ENCODE measurements at regions not wholly inside any gene's neighbourhood (a gene's known extent, or its start where the extent isn't known, plus 50 kb on each side); places are given as distances from the start of the nearest gene placed in this dataset.

DNA sequence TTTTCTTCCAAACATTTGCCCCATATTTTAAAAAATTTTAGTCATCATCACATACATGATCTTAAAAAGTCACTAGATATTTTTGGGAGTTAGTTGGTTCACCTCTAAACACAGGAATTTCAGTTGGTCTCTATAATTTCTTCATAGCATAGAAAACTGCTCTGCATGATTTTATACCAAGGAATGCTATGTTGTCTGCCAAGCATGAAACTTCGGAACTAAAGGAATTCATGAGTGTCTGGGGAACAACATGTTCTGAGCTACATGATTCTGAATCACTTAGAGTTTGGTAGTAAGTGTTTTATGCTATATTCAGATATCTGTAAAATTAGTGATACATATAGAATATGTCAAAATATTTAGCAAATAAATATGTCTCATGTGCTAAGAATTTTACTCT, 957.8 kb downstream of the GATA3 start:
- H3K4me3 ChIP-seq: no peak overlapping the region
- DNase-seq (ENCODE audit: low read depth in 1 of 2, low spot score in 1 of 2) (no peak), FAIRE-seq (peak; percentile 74), ATAC-seq (no peak)
- H3K4me1 ChIP-seq: no peaks in the 10 kb centered on the region
- ChIA-PET POLR2A (no interaction called here), CTCF (no interaction called here)
- no peak overlapping the region for H3K4me2 ChIP-seq
- H3K27ac ChIP-seq: no peak overlapping the region
- no peaks in the 10 kb centered on the region for H3K9me3 ChIP-seq
- TF ChIP-seq, protein P1, sequence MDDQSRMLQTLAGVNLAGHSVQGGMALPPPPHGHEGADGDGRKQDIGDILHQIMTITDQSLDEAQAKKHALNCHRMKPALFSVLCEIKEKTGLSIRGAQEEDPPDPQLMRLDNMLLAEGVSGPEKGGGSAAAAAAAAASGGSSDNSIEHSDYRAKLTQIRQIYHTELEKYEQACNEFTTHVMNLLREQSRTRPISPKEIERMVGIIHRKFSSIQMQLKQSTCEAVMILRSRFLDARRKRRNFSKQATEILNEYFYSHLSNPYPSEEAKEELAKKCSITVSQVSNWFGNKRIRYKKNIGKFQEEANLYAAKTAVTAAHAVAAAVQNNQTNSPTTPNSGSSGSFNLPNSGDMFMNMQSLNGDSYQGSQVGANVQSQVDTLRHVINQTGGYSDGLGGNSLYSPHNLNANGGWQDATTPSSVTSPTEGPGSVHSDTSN (IDR thresholded peaks at IDR 0.05): no peak
- TF ChIP-seq TFCP2L1 (CRISPR knock-in tag; IDR thresholded peaks at IDR 0.05) (no peak), ZSCAN20 (CRISPR knock-in tag; IDR thresholded peaks at IDR 0.05) (no peak), EHF (CRISPR knock-in tag; IDR thresholded peaks at IDR 0.05) (no peak), HEYL (CRISPR knock-in tag; IDR thresholded peaks at IDR 0.05) (no peak), FOXS1 (CRISPR knock-in tag; IDR thresholded peaks at IDR 0.05) (no peak), REST (IDR thresholded peaks at IDR 0.05) (no peak), PHF8 (IDR thresholded peaks at IDR 0.05; ENCODE audit: borderline replicate concordance, low read depth) (no peak), KDM1A (IDR thresholded peaks at IDR 0.05; ENCODE audit: low read depth) (no peak), MAZ (IDR thresholded peaks at IDR 0.05; ENCODE audit: borderline replicate concordance, low read depth, low read length) (no peak)
- 15% methylated on average over 1 of the region's 1 CpG for WGBS (ENCODE audit: missing lambda C conversion rate)

- WGBS (ENCODE audit: missing lambda C conversion rate): 55% methylated on average over 2 of the region's 2 CpGs
- no peaks in the 10 kb centered on the region for H3K4me1 ChIP-seq
- no peak overlapping the region for H3K4me3 ChIP-seq
- DNase-seq (ENCODE audit: low read depth in 1 of 2, low spot score in 1 of 2): no peak
- TF ChIP-seq MAZ (IDR thresholded peaks at IDR 0.05; ENCODE audit: borderline replicate concordance, low read depth, low read length): no peak
- TF ChIP-seq HOXB13 (CRISPR knock-in tag; IDR thresholded peaks at IDR 0.05; ENCODE audit: low read depth): no peak
- TF ChIP-seq ELK1 (IDR thresholded peaks at IDR 0.05; ENCODE audit: low read depth, low read length): no peak
- TF ChIP-seq CBX2 (IDR thresholded peaks at IDR 0.05; ENCODE audit: borderline replicate concordance, low read depth): no peak
- TF ChIP-seq RARB (CRISPR knock-in tag; IDR thresholded peaks at IDR 0.05): no peak
- TF ChIP-seq BCL3 (IDR thresholded peaks at IDR 0.05): no peak
- TF ChIP-seq E2F6 (IDR thresholded peaks at IDR 0.05; ENCODE audit: borderline replicate concordance, low read depth): no peak
- TF ChIP-seq FOSB (CRISPR knock-in tag; IDR thresholded peaks at IDR 0.05): no peak
- no peak for TF ChIP-seq EHF (CRISPR knock-in tag; IDR thresholded peaks at IDR 0.05)
- TF ChIP-seq ZNF302 (CRISPR knock-in tag; IDR thresholded peaks at IDR 0.05): no peak
- TF ChIP-seq KDM5A (IDR thresholded peaks at IDR 0.05): no peak
- TF ChIP-seq GATA3 (IDR thresholded peaks at IDR 0.05; ENCODE audit: borderline replicate concordance): no peak
- TF ChIP-seq CHD4 (IDR thresholded peaks at IDR 0.05; ENCODE audit: borderline replicate concordance): no peak
- TF ChIP-seq ESRRA (IDR thresholded peaks at IDR 0.05; ENCODE audit: borderline replicate concordance, low read length): no peak
- TF ChIP-seq, protein P2, sequence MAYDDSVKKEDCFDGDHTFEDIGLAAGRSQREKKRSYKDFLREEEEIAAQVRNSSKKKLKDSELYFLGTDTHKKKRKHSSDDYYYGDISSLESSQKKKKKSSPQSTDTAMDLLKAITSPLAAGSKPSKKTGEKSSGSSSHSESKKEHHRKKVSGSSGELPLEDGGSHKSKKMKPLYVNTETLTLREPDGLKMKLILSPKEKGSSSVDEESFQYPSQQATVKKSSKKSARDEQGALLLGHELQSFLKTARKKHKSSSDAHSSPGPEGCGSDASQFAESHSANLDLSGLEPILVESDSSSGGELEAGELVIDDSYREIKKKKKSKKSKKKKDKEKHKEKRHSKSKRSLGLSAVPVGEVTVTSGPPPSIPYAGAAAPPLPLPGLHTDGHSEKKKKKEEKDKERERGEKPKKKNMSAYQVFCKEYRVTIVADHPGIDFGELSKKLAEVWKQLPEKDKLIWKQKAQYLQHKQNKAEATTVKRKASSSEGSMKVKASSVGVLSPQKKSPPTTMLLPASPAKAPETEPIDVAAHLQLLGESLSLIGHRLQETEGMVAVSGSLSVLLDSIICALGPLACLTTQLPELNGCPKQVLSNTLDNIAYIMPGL (CRISPR knock-in tag; IDR thresholded peaks at IDR 0.05; ENCODE audit: borderline replicate concordance): no peak
- TF ChIP-seq BHLHE40 (IDR thresholded peaks at IDR 0.05; ENCODE audit: low read depth, low read length): no peak
- no peak for ATAC-seq
- ChIA-PET CTCF (no interaction called here), POLR2A (no interaction called here)
- FAIRE-seq: no peak
- no peaks in the 10 kb centered on the region for H3K9me3 ChIP-seq
- H3K4me2 ChIP-seq: no peak overlapping the region
- no peak overlapping the region for H3K27ac ChIP-seq
Measured at GRCh38 chr10:9015005-9015404, 960.5 kb downstream of the GATA3 start.
